ENCODE measurements at regions not wholly inside any gene's neighbourhood (a gene's known extent, or its start where the extent isn't known, plus 50 kb on each side); places are given as distances from the start of the nearest gene placed in this dataset.

- TF ChIP-seq, protein P1, sequence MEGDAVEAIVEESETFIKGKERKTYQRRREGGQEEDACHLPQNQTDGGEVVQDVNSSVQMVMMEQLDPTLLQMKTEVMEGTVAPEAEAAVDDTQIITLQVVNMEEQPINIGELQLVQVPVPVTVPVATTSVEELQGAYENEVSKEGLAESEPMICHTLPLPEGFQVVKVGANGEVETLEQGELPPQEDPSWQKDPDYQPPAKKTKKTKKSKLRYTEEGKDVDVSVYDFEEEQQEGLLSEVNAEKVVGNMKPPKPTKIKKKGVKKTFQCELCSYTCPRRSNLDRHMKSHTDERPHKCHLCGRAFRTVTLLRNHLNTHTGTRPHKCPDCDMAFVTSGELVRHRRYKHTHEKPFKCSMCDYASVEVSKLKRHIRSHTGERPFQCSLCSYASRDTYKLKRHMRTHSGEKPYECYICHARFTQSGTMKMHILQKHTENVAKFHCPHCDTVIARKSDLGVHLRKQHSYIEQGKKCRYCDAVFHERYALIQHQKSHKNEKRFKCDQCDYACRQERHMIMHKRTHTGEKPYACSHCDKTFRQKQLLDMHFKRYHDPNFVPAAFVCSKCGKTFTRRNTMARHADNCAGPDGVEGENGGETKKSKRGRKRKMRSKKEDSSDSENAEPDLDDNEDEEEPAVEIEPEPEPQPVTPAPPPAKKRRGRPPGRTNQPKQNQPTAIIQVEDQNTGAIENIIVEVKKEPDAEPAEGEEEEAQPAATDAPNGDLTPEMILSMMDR (conservative IDR thresholded peaks at IDR 0.05; ENCODE audit: low read depth, low read length) = no peak
- no peaks in the 10 kb centered on the region for H3K79me2 ChIP-seq (ENCODE audit: insufficient read depth, low read depth)
- no peaks in the 10 kb centered on the region for H3K27me3 ChIP-seq (ENCODE audit: insufficient read depth, low read depth)
- no peak overlapping the region for H3K4me3 ChIP-seq (IDR thresholded peaks at IDR 0.05; ENCODE audit: insufficient read depth, low read depth, low read length)
- H3K27ac ChIP-seq = no peak overlapping the region
- H4K20me1 ChIP-seq (ENCODE audit: insufficient read depth) = no peaks in the 10 kb centered on the region
- H3K4me2 ChIP-seq = no peak overlapping the region
- no peak overlapping the region for H2AFZ ChIP-seq (ENCODE audit: low read depth)
- no peak overlapping the region for H3K9ac ChIP-seq
- no peaks in the 10 kb centered on the region for H3K36me3 ChIP-seq (ENCODE audit: insufficient read depth)
- no peaks in the 10 kb centered on the region for H3K4me1 ChIP-seq (ENCODE audit: low read depth, poor library complexity, severe bottlenecking)
Measured at GRCh38 chr4:148814030-148814429, 371.8 kb upstream of the NR3C2 start.

DNA sequence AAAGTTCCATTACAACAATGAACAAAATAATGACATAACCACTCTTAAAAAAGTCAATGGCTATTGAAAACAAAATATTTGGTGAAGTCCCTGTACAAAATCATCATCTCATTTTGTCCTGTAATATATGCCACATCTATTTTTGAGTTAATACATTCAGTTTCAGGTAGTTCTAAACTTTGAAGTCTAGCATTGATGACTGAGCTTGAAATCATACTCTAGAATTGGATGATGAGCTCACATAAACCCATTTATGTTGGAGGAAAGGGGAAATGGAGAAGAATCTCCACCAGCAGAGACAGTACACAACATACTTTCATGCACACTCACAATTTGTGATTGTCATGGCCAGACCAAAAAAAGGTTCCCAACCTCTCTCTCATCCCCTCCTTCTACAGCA, 371.1 kb upstream of the NR3C2 start:
- Histone ChIP-seq H3K4me1 (ENCODE audit: low read depth, poor library complexity, severe bottlenecking) (no peaks in the 10 kb centered on the region), H3K4me2 (no peak overlapping the region), H3K9ac (no peak overlapping the region), H3K36me3 (ENCODE audit: insufficient read depth) (no peaks in the 10 kb centered on the region), H2AFZ (ENCODE audit: low read depth) (no peak overlapping the region), H3K4me3 (IDR thresholded peaks at IDR 0.05; ENCODE audit: insufficient read depth, low read depth, low read length) (no peak overlapping the region), H3K27ac (no peak overlapping the region), H4K20me1 (ENCODE audit: insufficient read depth) (no peaks in the 10 kb centered on the region), H3K79me2 (ENCODE audit: insufficient read depth, low read depth) (no peaks in the 10 kb centered on the region), H3K27me3 (ENCODE audit: insufficient read depth, low read depth) (no peaks in the 10 kb centered on the region)
- TF ChIP-seq, protein P1 (conservative IDR thresholded peaks at IDR 0.05; ENCODE audit: low read depth, low read length) = no peak

- Histone ChIP-seq H3K4me2 (no peak overlapping the region), H3K27ac (no peak overlapping the region)
- TF ChIP-seq, protein P1 (conservative IDR thresholded peaks at IDR 0.05; ENCODE audit: low read depth, low read length) = no peak
Measured at GRCh38 chr4:148812101-148812500, 369.9 kb upstream of the NR3C2 start.

GRCh38 chr4:148810461-148810860, 368.2 kb upstream of the NR3C2 start:
- Histone ChIP-seq H3K27me3 (ENCODE audit: insufficient read depth, low read depth) (no peaks in the 10 kb centered on the region), H4K20me1 (ENCODE audit: insufficient read depth) (no peaks in the 10 kb centered on the region), H3K36me3 (ENCODE audit: insufficient read depth) (no peaks in the 10 kb centered on the region), H3K4me1 (ENCODE audit: low read depth, poor library complexity, severe bottlenecking) (no peaks in the 10 kb centered on the region), H3K27ac (no peak overlapping the region), H3K79me2 (ENCODE audit: insufficient read depth, low read depth) (no peaks in the 10 kb centered on the region), H3K4me2 (no peak overlapping the region), H2AFZ (ENCODE audit: low read depth) (no peak overlapping the region), H3K9ac (no peak overlapping the region), H3K4me3 (IDR thresholded peaks at IDR 0.05; ENCODE audit: insufficient read depth, low read depth, low read length) (no peak overlapping the region)
- TF ChIP-seq, protein P1 (conservative IDR thresholded peaks at IDR 0.05; ENCODE audit: low read depth, low read length) = no peak

More at GRCh38 chr4:148812101-148812500, 369.9 kb upstream of the NR3C2 start:
- no peak overlapping the region for H3K9ac ChIP-seq
- H3K4me1 ChIP-seq (ENCODE audit: low read depth, poor library complexity, severe bottlenecking) = no peaks in the 10 kb centered on the region
- no peak overlapping the region for H2AFZ ChIP-seq (ENCODE audit: low read depth)
- H3K36me3 ChIP-seq (ENCODE audit: insufficient read depth) = no peaks in the 10 kb centered on the region
- no peaks in the 10 kb centered on the region for H3K27me3 ChIP-seq (ENCODE audit: insufficient read depth, low read depth)
- H3K79me2 ChIP-seq (ENCODE audit: insufficient read depth, low read depth) = no peaks in the 10 kb centered on the region
- no peak overlapping the region for H3K4me3 ChIP-seq (IDR thresholded peaks at IDR 0.05; ENCODE audit: insufficient read depth, low read depth, low read length)
- no peaks in the 10 kb centered on the region for H4K20me1 ChIP-seq (ENCODE audit: insufficient read depth)
